ENCODE measurements at regions not wholly inside any gene's neighbourhood (a gene's known extent, or its start where the extent isn't known, plus 50 kb on each side); places are given as distances from the start of the nearest gene placed in this dataset.

- Histone ChIP-seq H3K27ac (no peak overlapping the region), H3K27me3 (no peaks in the 10 kb centered on the region), H3K4me3 (no peak overlapping the region), H3K4me1 (ENCODE audit: insufficient read depth) (peaks cover 13% of the 10 kb centered on the region), H3K79me2 (no peaks in the 10 kb centered on the region), H4K20me1 (ENCODE audit: insufficient read depth, poor library complexity, severe bottlenecking) (no peaks in the 10 kb centered on the region), H3K36me3 (replicated peaks; ENCODE audit: insufficient read depth, low read depth) (no peaks in the 10 kb centered on the region), H3K9me2 (replicated peaks; ENCODE audit: insufficient read depth) (no peaks in the 10 kb centered on the region), H2AFZ (no peak overlapping the region), H3K9me3 (ENCODE audit: low read depth) (peaks cover 4% of the 10 kb centered on the region), H3K4me2 (no peak overlapping the region)
- TF ChIP-seq EZH2 (IDR thresholded peaks at IDR 0.05; ENCODE audit: borderline replicate concordance) = no peak
- TF ChIP-seq, protein P1, sequence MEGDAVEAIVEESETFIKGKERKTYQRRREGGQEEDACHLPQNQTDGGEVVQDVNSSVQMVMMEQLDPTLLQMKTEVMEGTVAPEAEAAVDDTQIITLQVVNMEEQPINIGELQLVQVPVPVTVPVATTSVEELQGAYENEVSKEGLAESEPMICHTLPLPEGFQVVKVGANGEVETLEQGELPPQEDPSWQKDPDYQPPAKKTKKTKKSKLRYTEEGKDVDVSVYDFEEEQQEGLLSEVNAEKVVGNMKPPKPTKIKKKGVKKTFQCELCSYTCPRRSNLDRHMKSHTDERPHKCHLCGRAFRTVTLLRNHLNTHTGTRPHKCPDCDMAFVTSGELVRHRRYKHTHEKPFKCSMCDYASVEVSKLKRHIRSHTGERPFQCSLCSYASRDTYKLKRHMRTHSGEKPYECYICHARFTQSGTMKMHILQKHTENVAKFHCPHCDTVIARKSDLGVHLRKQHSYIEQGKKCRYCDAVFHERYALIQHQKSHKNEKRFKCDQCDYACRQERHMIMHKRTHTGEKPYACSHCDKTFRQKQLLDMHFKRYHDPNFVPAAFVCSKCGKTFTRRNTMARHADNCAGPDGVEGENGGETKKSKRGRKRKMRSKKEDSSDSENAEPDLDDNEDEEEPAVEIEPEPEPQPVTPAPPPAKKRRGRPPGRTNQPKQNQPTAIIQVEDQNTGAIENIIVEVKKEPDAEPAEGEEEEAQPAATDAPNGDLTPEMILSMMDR (IDR thresholded peaks at IDR 0.05; ENCODE audit: poor library complexity) = no peak
- TF ChIP-seq EZH2phosphoT487 (IDR thresholded peaks at IDR 0.05; ENCODE audit: low read depth, severe bottlenecking, unreplicated experiment) = no peak
- DNase-seq (ENCODE audit: low spot score) = no peak
- WGBS (ENCODE audit: low lambda C conversion rate, missing lambda C conversion rate) = 80% methylated on average over 3 of the region's 3 CpGs
These were observed 58.6 kb upstream of the IGFBP2 start for GRCh38 chr2:216574586-216574985.

DNA sequence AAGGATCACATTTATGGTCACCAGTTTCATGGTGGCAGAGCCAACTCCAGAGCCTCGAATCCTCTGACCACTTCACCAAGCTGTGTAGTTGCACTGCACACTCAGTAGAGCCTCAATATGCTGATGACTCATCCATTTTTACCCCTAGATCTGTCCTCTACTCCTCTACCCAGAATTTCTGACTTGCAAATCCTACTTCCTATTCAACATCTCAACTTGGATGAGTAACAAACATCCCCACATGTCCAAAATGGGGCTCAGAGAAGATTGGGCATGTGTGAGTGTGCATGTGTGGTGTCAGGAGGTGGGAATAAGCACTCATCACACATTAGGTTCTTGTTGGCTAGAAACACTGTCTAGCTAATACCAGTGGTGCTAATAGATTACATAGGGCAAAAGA lies 57.8 kb upstream of the IGFBP2 start:
- no peak overlapping the region for H3K27ac ChIP-seq
- TF ChIP-seq EZH2phosphoT487 (IDR thresholded peaks at IDR 0.05; ENCODE audit: low read depth, severe bottlenecking, unreplicated experiment) = no peak
- TF ChIP-seq, protein P1 (IDR thresholded peaks at IDR 0.05; ENCODE audit: poor library complexity) = no peak
- no peak for TF ChIP-seq EZH2 (IDR thresholded peaks at IDR 0.05; ENCODE audit: borderline replicate concordance)
- no peak for DNase-seq (ENCODE audit: low spot score)
- H3K4me3 ChIP-seq = no peak overlapping the region
- H3K36me3 ChIP-seq (replicated peaks; ENCODE audit: insufficient read depth, low read depth) = no peaks in the 10 kb centered on the region
- no peak overlapping the region for H3K4me2 ChIP-seq
- H3K79me2 ChIP-seq = no peaks in the 10 kb centered on the region
- H4K20me1 ChIP-seq (ENCODE audit: insufficient read depth, poor library complexity, severe bottlenecking) = no peaks in the 10 kb centered on the region
- no peaks in the 10 kb centered on the region for H3K27me3 ChIP-seq
- H3K4me1 ChIP-seq (ENCODE audit: insufficient read depth) = peaks cover 13% of the 10 kb centered on the region
- H2AFZ ChIP-seq = no peak overlapping the region
- peaks cover 4% of the 10 kb centered on the region for H3K9me3 ChIP-seq (ENCODE audit: low read depth)
- H3K9me2 ChIP-seq (replicated peaks; ENCODE audit: insufficient read depth) = no peaks in the 10 kb centered on the region
- 95% methylated on average over 1 of the region's 1 CpG for WGBS (ENCODE audit: low lambda C conversion rate, missing lambda C conversion rate)

- H3K27ac ChIP-seq = no peak overlapping the region
These were observed 56.6 kb upstream of the IGFBP2 start for GRCh38 chr2:216576616-216577015.

More at GRCh38 chr2:216576616-216577015, 56.6 kb upstream of the IGFBP2 start:
- H4K20me1 ChIP-seq (ENCODE audit: insufficient read depth, poor library complexity, severe bottlenecking) = no peaks in the 10 kb centered on the region
- no peak for DNase-seq (ENCODE audit: low spot score)
- H3K4me1 ChIP-seq (ENCODE audit: insufficient read depth) = peaks cover 9% of the 10 kb centered on the region
- H3K36me3 ChIP-seq (replicated peaks; ENCODE audit: insufficient read depth, low read depth) = no peaks in the 10 kb centered on the region
- no peak overlapping the region for H3K4me2 ChIP-seq
- no peaks in the 10 kb centered on the region for H3K27me3 ChIP-seq
- H3K9me3 ChIP-seq (ENCODE audit: low read depth) = no peaks in the 10 kb centered on the region
- H3K4me3 ChIP-seq = no peak overlapping the region
- H3K79me2 ChIP-seq = no peaks in the 10 kb centered on the region
- no peaks in the 10 kb centered on the region for H3K9me2 ChIP-seq (replicated peaks; ENCODE audit: insufficient read depth)
- 94% methylated on average over 4 of the region's 4 CpGs for WGBS (ENCODE audit: low lambda C conversion rate, missing lambda C conversion rate)
- TF ChIP-seq, protein P1 (IDR thresholded peaks at IDR 0.05; ENCODE audit: poor library complexity) = no peak
- TF ChIP-seq EZH2 (IDR thresholded peaks at IDR 0.05; ENCODE audit: borderline replicate concordance) (no peak), EZH2phosphoT487 (IDR thresholded peaks at IDR 0.05; ENCODE audit: low read depth, severe bottlenecking, unreplicated experiment) (no peak)
- no peak overlapping the region for H2AFZ ChIP-seq

Data from hepatocyte (in vitro differentiated cells).